ENCODE measurements at regions not wholly inside any gene's neighbourhood (a gene's known extent, or its start where the extent isn't known, plus 50 kb on each side); places are given as distances from the start of the nearest gene placed in this dataset.

DNA sequence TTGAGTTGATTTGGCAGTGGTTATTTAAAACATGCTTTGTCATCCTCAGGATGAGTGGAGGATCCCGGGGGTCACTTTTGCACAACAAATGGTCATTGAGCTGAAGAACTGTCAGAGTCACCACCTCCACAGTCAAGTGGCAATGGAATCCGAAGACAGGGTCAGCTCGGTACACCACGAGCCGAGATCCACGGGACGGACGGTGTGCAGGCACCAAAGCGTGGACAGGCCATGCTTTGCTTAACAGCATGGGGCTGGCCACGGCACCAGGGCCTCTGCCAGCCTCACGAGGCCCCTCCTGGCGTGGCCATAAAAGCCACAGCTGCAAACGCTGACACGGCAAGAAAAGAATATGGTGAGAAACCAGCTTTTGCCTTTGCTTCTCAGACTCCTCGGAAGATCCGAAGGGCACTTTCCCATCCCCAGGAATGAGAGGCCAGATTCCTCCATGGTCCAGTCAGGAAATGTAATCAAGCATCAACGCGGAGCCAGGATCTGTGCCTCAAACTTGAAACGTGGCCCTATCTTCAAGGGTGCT, 152.2 kb upstream of the DIO3 start:
- Histone ChIP-seq H3K4me1 (peaks cover 0 to 9% (median 0%) of the 10 kb centered on the region in 4 donors), H3K27me3 (peaks cover 0 to 22% (median 0%) of the 10 kb centered on the region in 3 donors), H3K27ac (peak overlapping the region in 3 of 5 donors; percentile 15 to 63 (median 58)), H3K9me3 (no peaks in the 10 kb centered on the region), H3K4me3 (no peak overlapping the region), H3K36me3 (no peaks in the 10 kb centered on the region)
- DNase-seq, result no peak
- WGBS, 5 donors, result 86 to 92% (median 91%) methylated on average over 17 to 19 of the region's 19 CpGs
- intact Hi-C loops (cut with DNase I; ENCODE audit: low total_unique reads), result no loop called here
- TF ChIP-seq, protein P1, sequence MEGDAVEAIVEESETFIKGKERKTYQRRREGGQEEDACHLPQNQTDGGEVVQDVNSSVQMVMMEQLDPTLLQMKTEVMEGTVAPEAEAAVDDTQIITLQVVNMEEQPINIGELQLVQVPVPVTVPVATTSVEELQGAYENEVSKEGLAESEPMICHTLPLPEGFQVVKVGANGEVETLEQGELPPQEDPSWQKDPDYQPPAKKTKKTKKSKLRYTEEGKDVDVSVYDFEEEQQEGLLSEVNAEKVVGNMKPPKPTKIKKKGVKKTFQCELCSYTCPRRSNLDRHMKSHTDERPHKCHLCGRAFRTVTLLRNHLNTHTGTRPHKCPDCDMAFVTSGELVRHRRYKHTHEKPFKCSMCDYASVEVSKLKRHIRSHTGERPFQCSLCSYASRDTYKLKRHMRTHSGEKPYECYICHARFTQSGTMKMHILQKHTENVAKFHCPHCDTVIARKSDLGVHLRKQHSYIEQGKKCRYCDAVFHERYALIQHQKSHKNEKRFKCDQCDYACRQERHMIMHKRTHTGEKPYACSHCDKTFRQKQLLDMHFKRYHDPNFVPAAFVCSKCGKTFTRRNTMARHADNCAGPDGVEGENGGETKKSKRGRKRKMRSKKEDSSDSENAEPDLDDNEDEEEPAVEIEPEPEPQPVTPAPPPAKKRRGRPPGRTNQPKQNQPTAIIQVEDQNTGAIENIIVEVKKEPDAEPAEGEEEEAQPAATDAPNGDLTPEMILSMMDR (IDR thresholded peaks at IDR 0.05), result no peak
- no peak for TF ChIP-seq POLR2AphosphoS5 (IDR thresholded peaks at IDR 0.05)
- no peak for TF ChIP-seq POLR2A (IDR thresholded peaks at IDR 0.05)
- TF ChIP-seq EP300 (IDR thresholded peaks at IDR 0.05), result no peak

DNA sequence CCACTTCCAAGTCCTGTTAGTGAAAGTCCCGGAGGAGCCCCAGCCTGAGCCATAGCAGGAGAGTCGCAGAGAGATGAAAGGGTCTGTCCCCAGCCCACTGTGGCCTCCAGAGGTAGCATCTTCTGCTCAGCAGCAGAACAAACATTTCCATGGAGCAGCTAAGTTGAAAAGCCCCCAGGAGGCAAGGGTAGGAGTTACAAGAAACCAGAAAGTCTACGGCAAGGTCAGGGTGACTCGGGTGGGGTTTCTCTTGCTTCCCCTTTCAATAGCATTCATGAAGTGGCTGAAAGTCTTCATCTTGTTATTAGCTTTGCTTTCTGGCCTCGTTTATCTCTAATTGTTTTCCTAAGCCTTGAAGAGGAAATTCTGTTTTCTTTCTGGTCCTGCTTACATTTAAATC, 151.2 kb upstream of the DIO3 start:
- WGBS, 5 donors, result 44 to 59% (median 51%) methylated on average over 5 of the region's 5 CpGs
- H3K36me3 ChIP-seq, result no peaks in the 10 kb centered on the region
- H3K4me1 ChIP-seq, result peaks cover 0 to 9% (median 0%) of the 10 kb centered on the region in 4 donors
- peak in 1 of 2 donors; percentile 17 for DNase-seq
- no peaks in the 10 kb centered on the region for H3K9me3 ChIP-seq
- intact Hi-C loops (cut with DNase I; ENCODE audit: low total_unique reads), result no loop called here
- H3K27me3 ChIP-seq, result peaks cover 0 to 29% (median 0%) of the 10 kb centered on the region in 3 donors
- no peak overlapping the region for H3K27ac ChIP-seq
- TF ChIP-seq POLR2A (IDR thresholded peaks at IDR 0.05) (no peak), EP300 (IDR thresholded peaks at IDR 0.05) (no peak), POLR2AphosphoS5 (IDR thresholded peaks at IDR 0.05) (no peak)
- TF ChIP-seq, protein P1 (IDR thresholded peaks at IDR 0.05), result no peak
- H3K4me3 ChIP-seq, result no peak overlapping the region

- WGBS, 5 donors, result 87 to 96% (median 88%) methylated on average over 9 of the region's 9 CpGs
- peaks cover 0 to 29% (median 0%) of the 10 kb centered on the region in 3 donors for H3K27me3 ChIP-seq
- H3K9me3 ChIP-seq, result no peaks in the 10 kb centered on the region
- no peak overlapping the region for H3K4me3 ChIP-seq
- H3K4me1 ChIP-seq, result peaks cover 0 to 9% (median 0%) of the 10 kb centered on the region in 4 donors
- DNase-seq, result no peak
- intact Hi-C loops (cut with DNase I; ENCODE audit: low total_unique reads), result no loop called here
- no peaks in the 10 kb centered on the region for H3K36me3 ChIP-seq
- no peak for TF ChIP-seq POLR2A (IDR thresholded peaks at IDR 0.05)
- TF ChIP-seq POLR2AphosphoS5 (IDR thresholded peaks at IDR 0.05), result no peak
- no peak for TF ChIP-seq EP300 (IDR thresholded peaks at IDR 0.05)
- TF ChIP-seq, protein P1 (IDR thresholded peaks at IDR 0.05), result no peak
- H3K27ac ChIP-seq, result no peak overlapping the region
These were observed 150.1 kb upstream of the DIO3 start for GRCh38 chr14:101411151-101411550.

DNA sequence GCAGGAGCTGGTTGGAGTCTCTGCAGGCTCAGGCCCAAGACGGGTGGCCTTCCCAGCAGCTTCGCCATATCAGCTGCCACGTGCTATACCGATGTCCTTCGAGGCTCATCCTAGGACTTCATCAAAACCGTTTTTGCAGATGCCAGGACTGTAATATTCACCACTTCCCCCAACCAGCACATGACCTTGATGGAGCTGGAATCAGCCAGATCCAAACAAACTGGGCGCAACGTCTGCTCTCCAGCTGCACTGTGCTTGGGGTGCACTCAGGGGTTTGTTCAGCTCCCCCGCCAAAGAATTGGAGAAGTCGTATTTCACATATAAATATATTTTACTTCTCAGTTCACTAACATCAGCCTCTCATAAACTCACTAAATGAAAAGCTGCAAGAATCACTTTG, 149.5 kb upstream of the DIO3 start:
- intact Hi-C loops (cut with DNase I; ENCODE audit: low total_unique reads), result no loop called here
- no peak for DNase-seq

More for the DNA sequence above, 149.5 kb upstream of the DIO3 start:
- H3K9me3 ChIP-seq, result no peaks in the 10 kb centered on the region
- WGBS, 5 donors, result 76 to 89% (median 83%) methylated on average over 10 of the region's 10 CpGs
- H3K4me1 ChIP-seq, result peaks cover 0 to 9% (median 0%) of the 10 kb centered on the region in 4 donors
- peaks cover 0 to 27% (median 0%) of the 10 kb centered on the region in 3 donors for H3K27me3 ChIP-seq
- TF ChIP-seq POLR2AphosphoS5 (IDR thresholded peaks at IDR 0.05), result no peak
- TF ChIP-seq EP300 (IDR thresholded peaks at IDR 0.05), result no peak
- TF ChIP-seq, protein P1 (IDR thresholded peaks at IDR 0.05), result no peak
- no peak for TF ChIP-seq POLR2A (IDR thresholded peaks at IDR 0.05)
- H3K36me3 ChIP-seq, result no peaks in the 10 kb centered on the region
- no peak overlapping the region for H3K4me3 ChIP-seq
- no peak overlapping the region for H3K27ac ChIP-seq
